ENCODE measurements at regions not wholly inside any gene's neighbourhood (a gene's known extent, or its start where the extent isn't known, plus 50 kb on each side); places are given as distances from the start of the nearest gene placed in this dataset.

- DNase-seq = no peak
Observed at GRCh38 chr5:174191850-174192655, 146.5 kb downstream of the NSG2 start.

DNA sequence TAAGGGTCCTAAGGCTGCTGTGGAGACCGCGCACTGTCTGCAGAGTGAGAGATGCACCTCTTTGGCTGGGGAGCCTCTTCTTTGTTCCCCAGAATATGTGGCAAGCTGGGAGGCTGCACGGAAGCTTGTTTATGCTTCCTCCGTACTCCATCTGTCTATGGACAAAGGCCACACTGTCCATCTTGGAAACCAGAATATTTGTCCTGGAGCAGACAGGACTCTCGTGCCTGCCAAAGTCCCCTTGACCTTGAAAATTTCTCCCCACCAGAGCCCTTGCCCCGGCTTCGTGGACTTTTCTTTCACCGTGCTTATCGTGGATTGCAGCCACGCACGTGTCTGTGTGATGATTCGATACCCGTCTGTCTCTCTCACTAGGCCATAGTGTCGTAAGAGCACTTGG, 147.4 kb downstream of the NSG2 start:
- DNase-seq = no peak

DNA sequence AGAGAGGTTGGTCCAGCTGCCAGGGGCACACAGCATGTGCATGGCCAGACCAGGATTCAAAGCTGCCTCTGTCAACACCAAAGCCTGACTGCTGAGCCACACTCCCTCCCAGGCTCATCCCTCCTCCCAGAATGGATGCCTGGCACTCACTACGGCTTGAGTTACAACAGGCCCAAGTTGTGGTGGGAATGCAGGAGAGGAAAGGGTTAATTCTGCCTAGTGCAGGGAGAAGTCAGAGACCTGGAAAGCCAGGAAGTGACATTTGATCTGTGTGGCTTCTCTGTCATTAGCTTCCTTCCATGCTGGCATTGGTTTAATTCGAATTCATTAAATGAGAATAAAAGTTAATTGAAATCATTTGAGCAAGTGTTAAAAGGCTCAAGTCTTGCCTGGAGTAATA, 150.0 kb downstream of the NSG2 start:
- no peak for DNase-seq

DNA sequence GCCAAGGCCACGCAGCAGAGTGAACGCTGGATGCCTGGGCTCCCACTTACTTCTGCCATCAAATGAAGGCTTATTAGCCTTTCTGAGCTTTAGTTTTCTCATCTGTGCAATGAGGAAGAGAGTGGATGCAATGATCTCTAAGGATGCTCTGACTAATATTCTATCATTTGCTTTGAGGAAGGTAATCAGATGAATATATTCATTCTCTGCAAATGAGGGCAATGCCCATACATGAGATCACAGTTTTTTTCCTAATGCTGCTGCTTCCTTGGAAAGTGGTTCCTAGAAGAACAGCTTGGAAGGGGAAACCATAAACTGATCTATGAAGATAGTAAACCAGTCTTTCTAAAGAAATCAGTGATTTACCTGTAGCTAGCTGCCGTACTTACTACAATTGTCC, 152.4 kb downstream of the NSG2 start:
- DNase-seq = no peak

DNA sequence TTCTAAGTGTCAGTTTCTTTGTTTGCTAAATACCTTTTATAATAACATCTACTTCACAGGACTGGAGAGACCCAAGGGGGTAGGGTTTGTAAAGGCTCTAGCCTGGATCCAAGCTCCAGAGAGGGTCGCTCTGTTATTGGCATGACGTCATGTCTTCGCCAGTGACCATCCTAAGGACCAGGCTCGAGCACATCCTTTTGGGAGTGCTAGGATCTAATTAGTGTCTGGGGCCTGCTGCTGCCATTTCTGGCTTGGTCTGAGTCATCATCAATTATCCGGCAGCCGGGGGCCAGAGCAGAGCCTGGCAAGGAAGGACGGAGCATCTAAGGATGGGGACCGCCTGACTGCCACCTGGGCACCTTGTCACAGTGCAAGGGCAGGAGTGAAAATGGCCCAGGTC, 153.0 kb downstream of the NSG2 start:
- DNase-seq = no peak

DNA sequence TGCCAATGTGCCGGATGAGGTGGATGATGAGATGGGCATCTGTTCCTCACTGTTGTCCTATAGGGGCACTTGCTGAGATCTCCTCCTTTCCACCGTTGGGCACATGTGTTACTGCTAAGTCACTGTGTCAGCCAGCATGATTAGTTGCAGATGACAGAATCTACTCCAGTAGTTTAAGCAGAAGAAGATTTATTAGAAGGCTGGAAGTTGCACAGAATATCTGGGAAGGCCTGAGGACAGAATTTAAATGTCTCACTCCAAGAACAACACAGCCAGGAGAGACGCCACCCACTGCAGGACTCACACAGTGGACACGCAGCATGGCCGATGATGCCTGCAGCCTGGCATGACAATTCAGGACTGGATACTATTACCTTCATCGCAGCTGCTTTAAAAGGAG, 157.5 kb downstream of the NSG2 start:
- DNase-seq = no peak

DNA sequence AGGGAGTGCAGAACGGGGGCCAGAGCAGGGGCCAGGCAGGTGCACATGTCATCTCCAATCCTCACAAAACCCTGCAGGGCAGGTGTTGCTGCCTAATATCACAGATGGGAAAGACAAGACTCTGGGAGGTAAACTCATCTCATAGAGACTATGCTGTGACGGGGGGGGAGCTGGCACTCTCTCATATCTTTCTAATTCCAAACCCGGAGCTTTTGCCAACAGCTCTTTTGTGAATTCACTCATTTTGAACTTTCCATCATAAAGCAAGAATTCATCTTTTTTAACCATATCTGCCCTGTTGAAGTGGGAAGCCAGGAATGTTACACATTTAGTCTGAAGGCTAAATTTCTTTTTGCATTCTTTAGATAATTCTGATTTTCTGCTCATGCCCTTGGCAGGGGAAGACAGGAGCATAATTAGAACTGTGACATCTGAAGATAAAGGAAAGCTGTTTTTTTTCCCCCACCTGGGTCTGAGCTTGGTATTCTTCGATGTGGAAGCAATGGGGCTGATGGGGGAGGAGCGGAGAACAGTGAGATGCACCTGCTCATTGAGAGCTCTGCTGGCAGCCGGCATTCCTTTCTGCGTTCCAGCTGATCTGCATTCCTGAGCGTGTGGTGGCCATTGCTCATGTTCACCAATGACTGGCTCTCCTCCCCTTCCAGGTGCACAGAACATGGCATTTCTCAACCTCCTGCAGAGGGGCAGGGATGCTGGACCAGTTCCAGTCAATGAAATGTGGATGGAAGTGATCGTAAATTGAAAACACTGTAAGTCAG, 159.2 kb downstream of the NSG2 start:
- DNase-seq = peak; percentile 12

- no peak for DNase-seq
Observed at GRCh38 chr5:174205939-174206338, 160.4 kb downstream of the NSG2 start.

DNA sequence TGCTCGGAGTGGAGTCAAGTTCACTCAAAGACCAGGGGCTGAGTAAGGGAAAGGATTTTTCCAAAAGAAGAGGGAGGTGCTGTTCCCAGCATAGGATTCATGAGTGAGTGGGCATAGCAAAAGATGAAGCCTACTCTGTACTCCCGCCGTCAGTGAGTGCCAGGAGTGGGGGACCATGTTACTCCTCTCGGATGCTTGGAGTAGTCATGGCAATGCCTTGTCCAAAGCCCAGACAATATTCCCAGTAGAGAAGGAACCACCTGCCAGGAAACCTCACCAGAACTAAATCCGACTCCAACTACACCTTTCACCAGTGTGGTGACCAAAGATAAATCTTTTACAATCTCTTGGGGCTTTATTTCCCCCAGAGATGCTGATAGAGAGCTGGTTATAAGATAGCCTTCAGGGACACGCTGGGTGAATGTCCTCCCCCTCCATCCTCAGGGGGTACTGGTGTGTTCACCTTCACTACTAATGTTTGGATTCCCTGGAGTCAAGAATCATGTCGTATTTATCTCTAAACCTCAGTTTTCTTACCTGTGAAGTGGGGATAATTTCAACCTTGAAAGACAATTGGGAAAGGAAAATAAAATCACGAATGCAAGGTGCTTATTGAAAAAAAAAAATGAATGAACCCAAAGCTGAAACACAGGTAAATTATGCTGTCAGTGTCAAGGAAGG, 165.2 kb downstream of the NSG2 start:
- no peak for DNase-seq

- no peak for DNase-seq
Observed at GRCh38 chr5:174211277-174211626, 165.7 kb downstream of the NSG2 start.

DNA sequence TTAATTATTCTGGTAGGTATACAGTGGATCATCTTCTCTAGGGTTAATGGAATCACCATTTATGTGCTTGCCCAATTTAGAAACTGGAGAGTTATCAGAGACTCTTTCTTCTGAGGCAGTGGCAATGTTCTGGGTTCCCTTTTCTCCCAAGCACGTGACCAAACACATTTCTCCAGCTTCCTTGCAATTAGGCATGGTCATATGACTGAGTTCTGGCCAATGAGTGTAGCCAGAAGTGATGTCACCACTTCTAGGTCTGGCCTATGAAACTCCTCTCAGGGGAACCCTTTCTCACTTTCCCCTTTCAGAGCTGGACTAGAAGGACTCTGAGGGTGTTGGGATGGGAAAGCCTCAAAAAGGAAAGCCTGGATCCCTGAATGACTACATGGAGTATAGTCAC, 172.0 kb downstream of the NSG2 start:
- DNase-seq = no peak

- no peak for DNase-seq
Observed at GRCh38 chr5:174218162-174218561, 172.7 kb downstream of the NSG2 start.

DNA sequence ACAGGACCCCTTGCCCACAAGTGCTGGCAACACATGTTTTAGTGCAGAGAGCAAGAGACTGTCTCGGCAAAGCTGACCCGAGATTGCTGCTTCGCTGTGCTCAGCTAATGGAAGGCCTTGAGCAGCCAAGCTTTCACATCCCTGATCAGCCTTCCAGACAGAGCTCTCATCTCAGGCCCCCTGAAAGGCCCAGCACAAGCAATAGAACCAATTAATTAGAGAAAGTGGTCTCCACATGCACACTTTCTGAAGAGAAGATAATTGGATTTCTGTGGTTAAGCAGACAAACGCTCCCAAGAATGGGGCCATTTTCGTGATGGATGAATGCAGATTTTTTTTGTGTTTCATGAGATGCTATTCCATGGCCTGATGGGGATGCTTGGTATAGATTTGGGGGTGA, 174.9 kb downstream of the NSG2 start:
- DNase-seq = no peak

- DNase-seq = no peak
Observed at GRCh38 chr5:174221436-174221835, 175.9 kb downstream of the NSG2 start.

DNA sequence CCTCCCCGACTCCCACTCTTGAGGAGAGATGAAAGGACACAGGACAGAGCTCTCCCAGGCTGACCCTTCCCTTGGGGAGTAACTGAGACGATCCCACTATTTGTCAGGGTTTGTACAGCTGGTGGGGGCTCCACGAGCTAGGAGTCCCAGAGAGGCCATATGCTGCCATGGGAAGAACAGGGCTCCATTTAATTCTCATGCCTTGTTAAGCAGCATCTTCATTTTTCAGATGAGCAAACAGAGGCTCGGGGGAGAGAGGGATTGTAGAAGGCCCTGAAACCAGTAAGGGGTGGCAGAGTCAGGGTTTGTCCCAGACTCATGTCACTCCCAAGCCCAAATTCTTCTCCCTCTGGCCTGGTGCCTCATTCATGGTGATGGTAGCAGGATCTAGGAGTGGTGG, 176.4 kb downstream of the NSG2 start:
- no peak for DNase-seq

DNA sequence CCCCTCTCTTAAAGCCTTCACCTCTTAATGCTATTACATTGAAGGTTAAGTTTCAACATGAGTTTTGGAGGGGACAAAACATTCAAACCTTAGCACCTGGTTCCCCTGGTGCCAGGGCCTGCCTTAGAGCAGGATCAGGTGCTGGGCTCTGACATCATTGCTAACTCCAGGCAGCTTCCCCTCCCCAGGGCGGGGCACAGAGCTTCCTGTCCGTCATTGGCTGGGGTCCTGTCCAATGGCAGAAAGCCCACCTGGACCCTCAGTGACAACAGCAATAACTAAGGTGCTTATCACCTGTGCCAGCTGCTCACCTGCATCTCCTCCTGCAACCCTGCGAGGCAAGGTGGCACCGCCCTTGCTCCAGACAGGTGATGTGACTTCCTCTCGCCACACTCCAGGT, 177.4 kb downstream of the NSG2 start:
- no peak for DNase-seq

GRCh38 chr5:174223355-174223754, 177.8 kb downstream of the NSG2 start:
- DNase-seq = no peak

- no peak for DNase-seq
Observed at GRCh38 chr5:174229068-174229467, 183.6 kb downstream of the NSG2 start.

GRCh38 chr5:174229514-174230370, 184.2 kb downstream of the NSG2 start:
- no peak for DNase-seq

DNA sequence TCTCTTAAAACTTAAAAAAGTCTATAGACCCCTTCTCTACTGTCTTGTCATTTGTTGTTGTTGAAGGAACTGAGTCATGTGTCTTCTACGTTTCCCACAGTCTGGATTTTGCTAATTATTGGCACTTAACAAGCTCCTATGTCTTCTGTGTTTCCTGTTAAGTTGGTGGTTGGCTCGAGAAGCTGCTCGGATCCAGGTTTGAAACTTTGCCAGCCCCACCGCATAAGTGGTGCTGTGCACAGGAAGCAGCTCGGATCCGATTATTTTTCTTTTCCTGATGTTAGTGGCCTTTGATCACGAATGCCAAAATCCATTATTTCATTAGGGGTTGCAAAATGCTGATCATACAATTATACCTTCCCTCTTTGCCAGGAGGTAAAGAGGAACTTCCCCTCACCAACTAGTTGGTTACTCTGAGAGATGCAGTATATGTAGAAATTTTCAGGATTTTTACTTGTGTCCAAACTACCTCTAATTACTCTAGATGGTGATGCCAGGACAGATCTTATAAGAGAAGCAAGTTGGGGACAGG, 186.5 kb downstream of the NSG2 start:
- no peak for DNase-seq

DNA sequence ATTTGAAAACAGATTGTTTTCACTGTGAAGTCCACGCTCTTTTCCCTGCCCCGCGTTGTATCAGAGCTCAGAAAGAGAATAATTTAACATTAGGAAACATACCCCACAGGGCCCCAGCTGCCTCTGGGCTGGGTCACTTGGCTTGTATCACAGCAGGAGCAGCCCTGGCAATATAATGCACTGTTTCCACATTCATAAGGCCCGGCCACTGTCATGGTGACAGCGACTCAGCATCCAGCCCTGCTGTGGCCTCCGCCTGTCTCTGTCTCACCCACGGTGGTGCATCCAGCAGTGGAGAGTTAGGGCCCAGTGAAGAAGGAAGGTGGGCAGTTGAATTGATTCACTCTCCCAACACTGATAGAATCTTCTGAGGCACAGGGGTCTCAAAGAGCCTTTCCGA, 188.9 kb downstream of the NSG2 start:
- no peak for DNase-seq

DNA sequence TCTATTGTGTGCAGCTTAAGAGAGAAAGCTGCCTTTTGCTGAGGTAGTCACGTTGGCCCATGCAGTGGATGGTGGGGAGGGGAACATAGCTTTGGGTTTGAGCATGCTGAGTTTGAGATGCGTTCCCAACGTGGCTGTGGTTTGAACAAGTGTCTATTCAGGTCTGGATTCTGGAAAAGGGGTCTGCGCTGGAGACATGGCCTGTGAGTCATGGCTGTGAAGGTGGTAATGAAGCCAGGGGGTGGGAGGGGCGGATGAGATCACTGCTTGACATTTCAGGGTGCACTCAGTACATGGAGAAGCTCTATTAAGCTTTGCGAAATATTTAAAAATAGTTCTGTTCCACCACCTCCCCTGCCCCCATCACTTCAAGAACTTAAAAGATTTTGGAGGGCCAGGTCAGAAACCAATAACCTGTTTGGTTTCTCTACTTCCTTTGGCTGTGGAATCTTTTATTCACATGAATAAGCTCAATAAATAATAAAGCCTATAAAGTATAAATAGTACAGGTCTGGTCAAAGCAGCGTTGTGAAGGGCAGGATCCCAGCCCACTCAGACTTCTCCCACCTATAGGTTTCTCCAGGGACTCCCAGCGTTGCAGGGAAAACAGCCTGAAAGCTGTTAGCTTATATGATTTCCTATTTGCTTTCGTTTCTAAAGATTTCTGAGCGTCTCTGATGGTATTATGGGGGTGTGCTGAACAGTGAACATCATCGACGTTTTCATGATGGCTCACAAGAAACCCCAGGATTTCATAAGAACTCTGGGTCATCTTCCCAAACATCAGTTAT, 189.9 kb downstream of the NSG2 start:
- DNase-seq = no peak

Data from NCI-H526 treated with DMSO at 0.1 percent for 48 hours (cell line).